ENCODE measurements at regions not wholly inside any gene's neighbourhood (a gene's known extent, or its start where the extent isn't known, plus 50 kb on each side); places are given as distances from the start of the nearest gene placed in this dataset.

DNA sequence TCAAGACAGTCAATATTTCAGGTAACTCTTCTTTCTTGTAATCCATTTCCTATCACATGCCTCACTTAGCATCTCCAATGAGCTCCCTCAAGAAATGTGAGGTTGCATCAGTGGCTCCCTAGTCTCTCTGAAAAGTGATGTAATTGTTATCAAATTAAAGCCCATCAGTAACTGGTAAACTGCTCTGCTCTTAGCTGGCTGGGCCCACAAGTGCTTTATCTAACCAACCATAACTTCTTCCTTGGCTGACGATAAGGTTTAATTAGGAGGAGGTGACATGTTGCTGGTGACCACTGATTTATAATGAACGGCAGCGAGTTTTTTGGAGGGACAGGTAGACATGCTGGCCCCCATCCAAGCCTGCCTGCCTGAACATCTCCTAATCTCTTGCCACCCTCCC is 79.6 kb downstream of the RTP4 start:
- ATAC-seq: no peak
- no peak overlapping the region for H3K4me3 Mint-ChIP-seq
- no peak overlapping the region for H3K27ac Mint-ChIP-seq
- peaks cover 11 to 20% of the 10 kb centered on the region in 2 donors for H3K27me3 Mint-ChIP-seq
- no peak for DNase-seq (ENCODE audit: low spot score)
- H3K36me3 Mint-ChIP-seq: no peaks in the 10 kb centered on the region
- H3K9me3 Mint-ChIP-seq: no peaks in the 10 kb centered on the region
- H3K4me1 Mint-ChIP-seq (ENCODE audit: low read depth in 2 of 2): no peaks in the 10 kb centered on the region

DNA sequence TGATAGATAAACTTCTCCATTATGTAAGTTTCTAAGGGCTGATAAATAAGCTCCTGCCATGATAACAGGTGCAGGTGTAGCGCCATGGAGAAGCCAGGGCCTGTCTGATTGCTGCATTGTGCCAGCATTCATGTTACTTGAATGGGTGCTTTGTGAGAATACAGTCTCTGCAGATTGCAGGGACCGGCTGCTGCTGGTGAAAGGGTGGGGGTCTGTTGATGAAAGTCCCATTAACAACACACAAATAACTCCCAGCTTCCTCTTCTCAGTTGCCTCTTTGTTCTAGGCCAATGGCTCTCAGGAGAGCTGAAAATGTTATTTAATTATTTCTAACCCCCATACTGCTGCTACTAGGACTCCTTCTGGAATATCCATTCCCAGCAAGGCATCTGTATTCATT is 77.2 kb downstream of the RTP4 start:
- no peak overlapping the region for H3K4me3 Mint-ChIP-seq
- no peaks in the 10 kb centered on the region for H3K36me3 Mint-ChIP-seq
- H3K27me3 Mint-ChIP-seq: peaks cover 13 to 17% of the 10 kb centered on the region in 2 donors
- no peak overlapping the region for H3K27ac Mint-ChIP-seq
- no peaks in the 10 kb centered on the region for H3K9me3 Mint-ChIP-seq
- ATAC-seq: no peak
- DNase-seq (ENCODE audit: low spot score): no peak
- H3K4me1 Mint-ChIP-seq (ENCODE audit: low read depth in 2 of 2): no peaks in the 10 kb centered on the region

DNA sequence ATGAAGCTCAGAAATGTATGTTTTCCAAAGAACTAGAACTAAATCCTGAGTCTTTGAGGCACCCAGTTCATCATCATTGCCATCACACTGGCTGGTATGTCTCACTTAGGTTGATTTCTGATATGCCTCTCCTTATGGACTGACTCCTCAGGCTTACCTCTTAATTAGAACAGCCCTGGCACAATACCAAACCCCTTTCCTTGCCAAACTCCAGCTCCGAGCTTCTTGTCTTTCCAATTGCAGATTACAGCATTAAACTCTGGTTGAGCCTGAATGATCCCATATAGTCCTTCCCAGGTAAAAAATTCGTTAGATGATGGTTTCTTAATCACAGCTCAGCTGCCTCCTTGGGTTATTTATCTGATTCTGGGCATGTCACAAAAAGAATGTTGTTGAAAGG is 66.3 kb downstream of the RTP4 start:
- no peak overlapping the region for H3K27ac Mint-ChIP-seq
- no peaks in the 10 kb centered on the region for H3K4me1 Mint-ChIP-seq (ENCODE audit: low read depth in 2 of 2)
- H3K27me3 Mint-ChIP-seq: peaks cover 19 to 37% of the 10 kb centered on the region in 2 donors
- H3K4me3 Mint-ChIP-seq: no peak overlapping the region
- H3K36me3 Mint-ChIP-seq: no peaks in the 10 kb centered on the region
- DNase-seq (ENCODE audit: low spot score) (peak; percentile 38), ATAC-seq (no peak)
- H3K9me3 Mint-ChIP-seq: peaks cover 4% of the 10 kb centered on the region

DNA sequence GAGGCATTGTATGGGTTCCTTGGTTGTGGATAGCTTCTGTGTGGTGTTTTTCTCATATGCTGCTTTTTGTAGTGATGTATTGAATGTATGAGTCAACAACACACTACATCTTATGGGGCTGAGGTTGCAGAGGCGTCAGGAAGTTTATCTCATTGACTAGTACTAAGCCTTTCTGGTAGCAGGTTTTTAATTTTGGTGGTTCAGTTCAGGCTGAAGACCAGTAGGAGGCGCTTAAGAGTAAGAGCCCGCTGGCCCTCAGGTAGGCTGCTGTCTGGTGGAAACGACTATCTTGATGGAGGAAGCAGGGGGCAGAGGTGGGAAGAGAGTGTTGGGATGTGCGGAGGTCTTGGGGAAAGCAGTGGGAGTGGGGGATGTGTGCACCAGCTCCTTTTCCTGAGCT is 62.4 kb downstream of the RTP4 start:
- peaks cover 4% of the 10 kb centered on the region for H3K9me3 Mint-ChIP-seq
- peaks cover 6% of the 10 kb centered on the region for H3K36me3 Mint-ChIP-seq
- no peaks in the 10 kb centered on the region for H3K4me1 Mint-ChIP-seq (ENCODE audit: low read depth in 2 of 2)
- ATAC-seq (no peak), DNase-seq (ENCODE audit: low spot score) (no peak)
- no peak overlapping the region for H3K4me3 Mint-ChIP-seq
- H3K27me3 Mint-ChIP-seq: peaks cover 16 to 41% of the 10 kb centered on the region in 2 donors
- H3K27ac Mint-ChIP-seq: no peak overlapping the region

Data from natural killer cell treated with Interleukin-12 subunit alpha and Interleukin-12 subunit beta and Interleukin-15 and Interleukin-18, amount 100 ng/mL, for 72 hours (primary cell).